Testis (tissue), 2 donors: ENCODE measurements at regions not wholly inside any gene's neighbourhood (a gene's known extent, or its start where the extent isn't known, plus 50 kb on each side); places are given as distances from the start of the nearest gene placed in this dataset.

ENCODE experiments used
- POLR2A ChIP-seq: fragments of 450-650 bp; IDR thresholded peaks from one replicate; pipeline ENCODE4 v1.6.1; 2017; ENCODE audit warnings: antibody characterized with exemption, mild to moderate bottlenecking, moderate library complexity
- TF ChIP-seq, protein P1 (sequence below), 3 experiments: fragments of 450-650 bp in 2 of 3; fragments of 200-600 bp in 1 of 3; sonication (generic) in 1 of 3; IDR thresholded peaks; one replicate each; pipeline ENCODE4 v1.5.1; 2016 to 2019; ENCODE audit warnings: antibody characterized with exemption in 3 of 3, mild to moderate bottlenecking in 2 of 3, moderate library complexity in 1 of 3

- TF ChIP-seq, protein P1, sequence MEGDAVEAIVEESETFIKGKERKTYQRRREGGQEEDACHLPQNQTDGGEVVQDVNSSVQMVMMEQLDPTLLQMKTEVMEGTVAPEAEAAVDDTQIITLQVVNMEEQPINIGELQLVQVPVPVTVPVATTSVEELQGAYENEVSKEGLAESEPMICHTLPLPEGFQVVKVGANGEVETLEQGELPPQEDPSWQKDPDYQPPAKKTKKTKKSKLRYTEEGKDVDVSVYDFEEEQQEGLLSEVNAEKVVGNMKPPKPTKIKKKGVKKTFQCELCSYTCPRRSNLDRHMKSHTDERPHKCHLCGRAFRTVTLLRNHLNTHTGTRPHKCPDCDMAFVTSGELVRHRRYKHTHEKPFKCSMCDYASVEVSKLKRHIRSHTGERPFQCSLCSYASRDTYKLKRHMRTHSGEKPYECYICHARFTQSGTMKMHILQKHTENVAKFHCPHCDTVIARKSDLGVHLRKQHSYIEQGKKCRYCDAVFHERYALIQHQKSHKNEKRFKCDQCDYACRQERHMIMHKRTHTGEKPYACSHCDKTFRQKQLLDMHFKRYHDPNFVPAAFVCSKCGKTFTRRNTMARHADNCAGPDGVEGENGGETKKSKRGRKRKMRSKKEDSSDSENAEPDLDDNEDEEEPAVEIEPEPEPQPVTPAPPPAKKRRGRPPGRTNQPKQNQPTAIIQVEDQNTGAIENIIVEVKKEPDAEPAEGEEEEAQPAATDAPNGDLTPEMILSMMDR (IDR thresholded peaks at IDR 0.05): no peak
- TF ChIP-seq POLR2A: no peak
Observed at GRCh38 chr15:47876986-47877385, 159.7 kb downstream of the SEMA6D start.
